GM12891 (cell line): ENCODE measurements at regions not wholly inside any gene's neighbourhood (a gene's known extent, or its start where the extent isn't known, plus 50 kb on each side); places are given as distances from the start of the nearest gene placed in this dataset.

Experiments
- DNase-seq: peaks from one replicate; pipeline ENCODE4 v3.0.0; 2011; ENCODE audit warnings: low spot score; ENCODE audit not compliant: insufficient read length
- FAIRE-seq: peaks from 2 replicates; lab custom pipeline; 2011; peaks lifted over from hg19 to GRCh38; lab: Jason Lieb, UNC
- PAX5 ChIP-seq: IDR thresholded peaks from 2 replicates; pipeline ENCODE4 v1.6.1; 2011; ENCODE audit warnings: low read length, moderate library complexity, mild to moderate bottlenecking; ENCODE audit not compliant: insufficient read depth, severe bottlenecking
- POLR2A ChIP-seq: IDR thresholded peaks from 2 replicates; pipeline ENCODE4 v1.6.1; 2011; ENCODE audit warnings: low read depth, low read length, control low read depth
- POLR2AphosphoS5 ChIP-seq: IDR thresholded peaks from 2 replicates; pipeline ENCODE4 v1.6.1; 2011; ENCODE audit warnings: low read depth, low read length, control low read depth
- POU2F2 ChIP-seq: IDR thresholded peaks from 2 replicates; pipeline ENCODE4 v1.6.1; 2011; ENCODE audit warnings: low read depth, mild to moderate bottlenecking, control low read depth, low read length, moderate library complexity
- SPI1 ChIP-seq: IDR thresholded peaks from 2 replicates; pipeline ENCODE4 v1.6.1; 2011; ENCODE audit warnings: low read depth, low read length, control low read depth
- TAF1 ChIP-seq: IDR thresholded peaks from 2 replicates; pipeline ENCODE4 v1.6.1; 2011; ENCODE audit warnings: low read depth, low read length, control low read depth

DNA sequence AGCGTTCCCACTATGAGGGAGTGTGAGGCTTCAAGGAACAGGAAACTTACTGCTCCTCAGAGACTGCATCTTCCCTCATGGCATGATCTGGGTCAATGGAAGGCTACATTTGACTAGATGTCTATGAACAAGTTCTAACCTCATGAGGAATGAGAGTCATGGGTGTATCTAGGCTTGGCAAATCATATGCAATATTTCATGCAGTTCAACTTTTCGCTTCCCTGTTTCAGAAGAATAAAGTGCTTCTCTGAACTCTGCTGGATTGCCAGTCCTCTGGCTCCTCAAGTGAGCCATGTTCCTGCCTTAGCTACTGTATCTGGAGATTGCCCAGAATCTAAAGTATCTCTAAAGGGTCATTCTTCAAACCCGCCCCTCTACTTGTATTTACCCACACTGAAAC, 54.3 kb upstream of the SEMA3A start:
- no peak for DNase-seq
- no peak for FAIRE-seq
- TF ChIP-seq POLR2A (no peak), TAF1 (no peak), SPI1 (peak; percentile 25; the same call in 1 of the 2 replicates), POU2F2 (no peak), POLR2AphosphoS5 (no peak), PAX5 (no peak)

DNA sequence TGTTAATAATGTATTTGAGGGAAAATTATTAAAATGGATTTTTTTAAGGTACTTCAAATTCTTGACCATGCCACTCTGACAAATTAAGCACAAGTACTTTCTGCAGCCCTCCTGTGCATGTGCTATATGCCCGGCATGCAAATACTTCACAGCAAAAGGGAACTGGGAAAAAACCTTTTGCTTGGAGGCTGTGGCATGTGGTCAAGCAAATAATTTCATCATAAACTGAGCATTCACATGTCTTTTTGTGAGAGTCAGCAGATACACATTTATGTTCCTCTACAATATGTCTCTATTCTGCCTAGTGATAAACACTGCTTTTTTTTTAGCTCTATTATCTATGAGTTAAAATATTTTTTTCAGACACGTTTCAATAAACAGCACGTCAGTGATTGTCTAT, 53.7 kb upstream of the SEMA3A start:
- no peak for TF ChIP-seq PAX5
- no peak for TF ChIP-seq TAF1
- peak; percentile 92 for TF ChIP-seq POU2F2
- no peak for TF ChIP-seq POLR2A
- peak; percentile 93 for TF ChIP-seq SPI1
- TF ChIP-seq POLR2AphosphoS5: no peak
- DNase-seq (no peak), FAIRE-seq (peak; percentile 23)

DNA sequence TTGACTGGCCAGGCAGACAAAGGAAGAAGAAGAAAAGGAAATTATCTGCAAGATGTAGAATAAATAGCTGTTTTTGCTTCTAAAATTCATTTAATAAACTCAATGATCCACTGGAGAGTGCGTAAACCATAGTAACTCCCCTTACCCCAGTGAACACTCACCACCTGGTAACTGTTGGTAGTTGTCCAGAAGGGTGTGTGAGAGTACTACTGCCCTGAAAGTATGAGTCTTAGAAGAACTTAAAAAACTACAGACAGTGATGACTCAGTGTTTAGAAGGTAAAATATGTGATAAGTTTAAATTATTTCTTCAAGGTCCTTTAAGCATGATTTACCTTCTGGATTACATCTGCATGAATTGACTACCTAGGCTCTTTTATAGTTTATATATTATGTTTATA, 53.0 kb upstream of the SEMA3A start:
- FAIRE-seq (no peak), DNase-seq (no peak)
- no peak for TF ChIP-seq SPI1
- TF ChIP-seq POLR2A: no peak
- no peak for TF ChIP-seq PAX5
- no peak for TF ChIP-seq POU2F2
- no peak for TF ChIP-seq TAF1
- no peak for TF ChIP-seq POLR2AphosphoS5

DNA sequence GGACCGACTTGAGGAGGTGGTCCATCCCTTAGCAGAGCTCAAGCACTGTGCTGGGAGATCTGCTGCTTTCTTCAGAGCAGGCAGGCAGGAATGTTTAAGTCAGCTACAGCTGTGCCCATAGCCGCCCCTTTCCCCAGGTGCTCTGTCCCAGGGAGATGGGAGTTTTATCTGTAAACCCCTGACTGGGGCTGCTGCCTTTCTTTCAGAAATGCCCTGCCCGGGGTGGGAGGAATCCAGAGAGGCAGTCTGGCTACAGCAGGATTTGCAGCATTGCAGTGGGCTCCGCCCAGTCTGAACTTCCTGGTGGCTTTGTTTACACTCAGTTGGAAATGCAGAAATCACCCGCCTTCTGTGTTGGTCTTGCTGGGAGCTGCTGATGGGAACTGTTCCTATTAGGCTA, 51.2 kb upstream of the SEMA3A start:
- FAIRE-seq: no peak
- TF ChIP-seq PAX5: no peak
- no peak for TF ChIP-seq TAF1
- TF ChIP-seq POU2F2: no peak
- no peak for TF ChIP-seq POLR2A
- no peak for TF ChIP-seq POLR2AphosphoS5
- no peak for TF ChIP-seq SPI1
- DNase-seq: no peak
